Ishikawa (cell line): ENCODE measurements at regions not wholly inside any gene's neighbourhood (a gene's known extent, or its start where the extent isn't known, plus 50 kb on each side); places are given as distances from the start of the nearest gene placed in this dataset.

Source experiments
- CEBPB ChIP-seq: IDR thresholded peaks from 2 replicates; pipeline ENCODE4 v1.6.1; 2012
- CREB1 ChIP-seq: IDR thresholded peaks from 2 replicates; pipeline ENCODE4 v1.6.1; 2012; ENCODE audit warnings: low read depth
- EGR1 ChIP-seq: IDR thresholded peaks from 2 replicates; pipeline ENCODE4 v1.6.1; 2012
- EP300 ChIP-seq: IDR thresholded peaks from 2 replicates; pipeline ENCODE4 v1.6.1; 2012; ENCODE audit warnings: borderline replicate concordance
- FOXM1 ChIP-seq: IDR thresholded peaks from 2 replicates; pipeline ENCODE4 v1.6.1; 2012; ENCODE audit warnings: low read depth, borderline replicate concordance
- NFIC ChIP-seq: IDR thresholded peaks from 2 replicates; pipeline ENCODE4 v1.6.1; 2012
- RAD21 ChIP-seq: IDR thresholded peaks from 2 replicates; pipeline ENCODE4 v1.6.1; 2012; ENCODE audit warnings: low read depth
- TAF1 ChIP-seq: IDR thresholded peaks from 2 replicates; pipeline ENCODE4 v1.6.1; 2012; ENCODE audit warnings: low read depth, mild to moderate bottlenecking
- TCF12 ChIP-seq: IDR thresholded peaks from 2 replicates; pipeline ENCODE4 v1.6.1; 2012; ENCODE audit warnings: low read depth
- TEAD4 ChIP-seq: IDR thresholded peaks from 2 replicates; pipeline ENCODE4 v1.6.1; 2012
- YY1 ChIP-seq: IDR thresholded peaks from 2 replicates; pipeline ENCODE4 v1.6.1; 2012; ENCODE audit warnings: low read depth
- ZBTB7A ChIP-seq: IDR thresholded peaks from 2 replicates; pipeline ENCODE4 v1.6.1; 2012; ENCODE audit warnings: low read depth
- TF ChIP-seq, protein P1 (sequence below): IDR thresholded peaks from 2 replicates; pipeline ENCODE4 v1.6.1; 2012; ENCODE audit warnings: low read depth, mild to moderate bottlenecking
- TF ChIP-seq, protein P2 (sequence below): IDR thresholded peaks from 2 replicates; pipeline ENCODE4 v1.6.1; 2012
- TF ChIP-seq, protein P3 (sequence below): IDR thresholded peaks from 2 replicates; pipeline ENCODE4 v1.6.1; 2012

DNA sequence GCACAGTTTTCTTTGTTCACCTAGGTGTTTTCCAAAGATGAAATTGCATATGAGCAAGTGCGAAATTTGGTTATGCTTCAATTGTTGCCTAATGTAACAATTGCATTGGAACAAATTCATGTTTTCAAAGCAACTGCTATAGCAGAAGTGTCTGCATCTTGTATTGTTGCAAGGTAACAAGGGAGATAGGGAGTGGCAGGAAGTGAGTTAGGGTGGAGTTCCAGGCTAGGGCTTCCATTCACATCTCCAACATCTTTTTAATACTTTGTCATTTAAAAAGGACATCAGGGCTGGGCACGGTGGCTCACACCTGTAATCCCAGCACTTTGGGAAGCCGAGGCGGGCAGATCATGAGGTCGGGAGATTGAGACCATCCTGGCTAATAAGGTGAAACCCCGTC, 312.3 kb upstream of the E2F7 start:
- TF ChIP-seq EGR1, result no peak
- no peak for TF ChIP-seq TAF1
- TF ChIP-seq CEBPB, result no peak
- no peak for TF ChIP-seq TCF12
- TF ChIP-seq ZBTB7A, result no peak
- no peak for TF ChIP-seq NFIC
- TF ChIP-seq, protein P1, sequence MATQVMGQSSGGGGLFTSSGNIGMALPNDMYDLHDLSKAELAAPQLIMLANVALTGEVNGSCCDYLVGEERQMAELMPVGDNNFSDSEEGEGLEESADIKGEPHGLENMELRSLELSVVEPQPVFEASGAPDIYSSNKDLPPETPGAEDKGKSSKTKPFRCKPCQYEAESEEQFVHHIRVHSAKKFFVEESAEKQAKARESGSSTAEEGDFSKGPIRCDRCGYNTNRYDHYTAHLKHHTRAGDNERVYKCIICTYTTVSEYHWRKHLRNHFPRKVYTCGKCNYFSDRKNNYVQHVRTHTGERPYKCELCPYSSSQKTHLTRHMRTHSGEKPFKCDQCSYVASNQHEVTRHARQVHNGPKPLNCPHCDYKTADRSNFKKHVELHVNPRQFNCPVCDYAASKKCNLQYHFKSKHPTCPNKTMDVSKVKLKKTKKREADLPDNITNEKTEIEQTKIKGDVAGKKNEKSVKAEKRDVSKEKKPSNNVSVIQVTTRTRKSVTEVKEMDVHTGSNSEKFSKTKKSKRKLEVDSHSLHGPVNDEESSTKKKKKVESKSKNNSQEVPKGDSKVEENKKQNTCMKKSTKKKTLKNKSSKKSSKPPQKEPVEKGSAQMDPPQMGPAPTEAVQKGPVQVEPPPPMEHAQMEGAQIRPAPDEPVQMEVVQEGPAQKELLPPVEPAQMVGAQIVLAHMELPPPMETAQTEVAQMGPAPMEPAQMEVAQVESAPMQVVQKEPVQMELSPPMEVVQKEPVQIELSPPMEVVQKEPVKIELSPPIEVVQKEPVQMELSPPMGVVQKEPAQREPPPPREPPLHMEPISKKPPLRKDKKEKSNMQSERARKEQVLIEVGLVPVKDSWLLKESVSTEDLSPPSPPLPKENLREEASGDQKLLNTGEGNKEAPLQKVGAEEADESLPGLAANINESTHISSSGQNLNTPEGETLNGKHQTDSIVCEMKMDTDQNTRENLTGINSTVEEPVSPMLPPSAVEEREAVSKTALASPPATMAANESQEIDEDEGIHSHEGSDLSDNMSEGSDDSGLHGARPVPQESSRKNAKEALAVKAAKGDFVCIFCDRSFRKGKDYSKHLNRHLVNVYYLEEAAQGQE, result no peak
- no peak for TF ChIP-seq RAD21
- no peak for TF ChIP-seq EP300
- no peak for TF ChIP-seq TEAD4
- TF ChIP-seq, protein P2, sequence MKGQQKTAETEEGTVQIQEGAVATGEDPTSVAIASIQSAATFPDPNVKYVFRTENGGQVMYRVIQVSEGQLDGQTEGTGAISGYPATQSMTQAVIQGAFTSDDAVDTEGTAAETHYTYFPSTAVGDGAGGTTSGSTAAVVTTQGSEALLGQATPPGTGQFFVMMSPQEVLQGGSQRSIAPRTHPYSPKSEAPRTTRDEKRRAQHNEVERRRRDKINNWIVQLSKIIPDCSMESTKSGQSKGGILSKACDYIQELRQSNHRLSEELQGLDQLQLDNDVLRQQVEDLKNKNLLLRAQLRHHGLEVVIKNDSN, result no peak
- no peak for TF ChIP-seq YY1
- no peak for TF ChIP-seq CREB1
- TF ChIP-seq, protein P3, sequence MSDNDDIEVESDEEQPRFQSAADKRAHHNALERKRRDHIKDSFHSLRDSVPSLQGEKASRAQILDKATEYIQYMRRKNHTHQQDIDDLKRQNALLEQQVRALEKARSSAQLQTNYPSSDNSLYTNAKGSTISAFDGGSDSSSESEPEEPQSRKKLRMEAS, result no peak
- TF ChIP-seq FOXM1, result no peak

DNA sequence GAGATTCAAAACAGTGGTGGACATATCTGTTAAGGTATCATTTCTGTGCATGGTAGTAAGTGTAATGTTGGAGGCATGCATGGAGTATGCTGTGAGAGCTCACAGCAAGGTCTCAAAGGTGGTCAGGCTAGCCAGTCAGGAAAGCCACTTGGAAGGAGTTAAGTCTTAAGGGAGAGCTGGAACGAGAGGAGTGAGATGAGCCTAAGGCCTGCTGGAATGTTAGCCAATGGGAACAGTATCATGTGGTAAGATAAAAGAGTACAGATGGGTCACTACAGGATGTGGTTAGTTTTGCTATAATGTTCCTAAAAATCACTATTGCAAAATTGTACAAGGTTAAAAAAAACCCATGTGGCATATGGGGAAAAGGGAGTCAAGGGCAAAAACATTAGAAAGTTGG, 311.7 kb upstream of the E2F7 start:
- TF ChIP-seq TCF12, result no peak
- TF ChIP-seq, protein P3, result no peak
- no peak for TF ChIP-seq TAF1
- TF ChIP-seq ZBTB7A, result no peak
- no peak for TF ChIP-seq EGR1
- TF ChIP-seq, protein P2, result no peak
- no peak for TF ChIP-seq FOXM1
- TF ChIP-seq NFIC, result no peak
- TF ChIP-seq EP300, result no peak
- no peak for TF ChIP-seq CREB1
- no peak for TF ChIP-seq RAD21
- no peak for TF ChIP-seq CEBPB
- no peak for TF ChIP-seq YY1
- TF ChIP-seq, protein P1, result no peak
- no peak for TF ChIP-seq TEAD4

DNA sequence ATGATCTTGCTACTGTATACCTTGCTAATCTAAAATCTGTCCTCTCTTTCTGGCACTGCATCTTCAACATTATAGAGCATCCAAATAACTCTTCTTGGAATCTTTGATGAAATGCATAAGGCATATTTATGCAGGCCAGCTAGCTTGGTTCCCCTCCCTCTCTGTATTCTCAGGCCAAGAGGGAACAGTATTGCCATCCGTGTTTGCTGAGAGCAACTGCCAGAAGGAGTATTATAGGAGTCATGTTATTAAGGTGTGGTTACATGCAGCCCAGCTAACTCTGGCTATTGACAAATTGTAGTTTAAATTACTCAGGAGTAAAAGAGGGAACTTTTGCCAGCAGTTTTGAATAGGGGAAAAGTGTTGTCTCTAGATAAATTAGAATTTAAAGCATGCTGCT, 309.3 kb upstream of the E2F7 start:
- TF ChIP-seq YY1 (no peak), TCF12 (no peak), CREB1 (no peak), CEBPB (no peak), TAF1 (no peak), ZBTB7A (no peak), EP300 (no peak), FOXM1 (no peak), RAD21 (no peak), EGR1 (no peak), NFIC (no peak)
- TF ChIP-seq, protein P2, result no peak
- TF ChIP-seq, protein P1, result no peak
- TF ChIP-seq, protein P3, result no peak

DNA sequence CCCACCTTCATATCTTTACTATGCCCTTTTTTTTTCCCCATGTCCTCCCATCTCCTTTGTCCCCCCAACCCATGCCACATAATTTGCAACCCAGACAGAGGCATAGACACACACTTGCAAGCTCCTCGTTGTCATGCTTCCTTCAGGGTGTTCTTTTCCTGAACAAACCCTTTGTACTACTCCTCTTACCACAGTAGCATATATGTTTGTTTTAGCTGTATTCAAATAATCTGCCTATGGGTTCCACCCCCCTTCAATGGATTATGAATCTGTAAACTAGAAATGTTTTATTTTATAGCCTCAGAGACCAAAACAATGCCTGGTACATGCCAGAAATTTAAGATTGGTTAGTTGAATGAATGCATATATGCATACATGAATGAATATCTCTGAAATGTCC, 307.1 kb upstream of the E2F7 start:
- TF ChIP-seq ZBTB7A (no peak), TEAD4 (no peak), YY1 (no peak), EGR1 (no peak), TCF12 (no peak), CREB1 (no peak), CEBPB (no peak), NFIC (no peak), FOXM1 (no peak), RAD21 (no peak), TAF1 (no peak)
- TF ChIP-seq, protein P1, result no peak
- TF ChIP-seq, protein P2, result no peak
- TF ChIP-seq, protein P3, result no peak
